Tibial nerve (tissue), 4 donors: ENCODE measurements at regions not wholly inside any gene's neighbourhood (a gene's known extent, or its start where the extent isn't known, plus 50 kb on each side); places are given as distances from the start of the nearest gene placed in this dataset.
"Not testable (repeated sequence)": the region's sequence is repeated elsewhere in the genome, so short reads cannot be mapped to it uniquely, and the experiment has no call there.

Experiments used
- DNase-seq, 2 donors: peaks; one replicate each; pipeline ENCODE4 v3.0.0-alpha.2; 2019; ENCODE audit warnings: low spot score in 2 of 2
- H3K27ac ChIP-seq, 4 donors: fragments of 200-600 bp; sonication (generic) in 3 of 4; one replicate each; pipeline ENCODE4 v1.5.1; 2017 to 2019; ENCODE audit warnings: mild to moderate bottlenecking in 1 of 4
- H3K27me3 ChIP-seq, 2 donors: fragments of 200-600 bp; sonication (generic) in 1 of 2; one replicate each; pipeline versions ENCODE4 v1.5.1 to v1.6.0; 2017 to 2019
- H3K36me3 ChIP-seq, 3 donors: fragments of 200-600 bp; sonication (generic); one replicate each; pipeline ENCODE4 v1.5.1; 2018 to 2019
- H3K4me1 ChIP-seq, 4 donors: fragments of 200-600 bp; sonication (generic) in 3 of 4; one replicate each; pipeline ENCODE4 v1.5.1; 2017 to 2019
- H3K4me3 ChIP-seq, 4 donors: fragments of 200-600 bp; sonication (generic) in 3 of 4; one replicate each; pipeline ENCODE4 v1.5.1; 2017 to 2019; ENCODE audit warnings: mild to moderate bottlenecking in 1 of 4, moderate library complexity in 1 of 4
- H3K9me3 ChIP-seq, 4 donors: fragments of 200-600 bp; sonication (generic) in 3 of 4; one replicate each; pipeline ENCODE4 v1.5.1; 2017 to 2019
- CTCF ChIP-seq, 5 experiments: fragments of 200-600 bp in 3 of 5; fragments of 450-650 bp in 2 of 5; sonication (generic) in 3 of 5; IDR thresholded peaks; one replicate each; pipeline ENCODE4 v1.5.1; 2016 to 2019; ENCODE audit warnings: antibody characterized with exemption in 5 of 5, mild to moderate bottlenecking in 3 of 5, moderate library complexity in 2 of 5
- EP300 ChIP-seq, 2 donors: sonication (generic); formaldehyde crosslinking; IDR thresholded peaks; one replicate each; pipeline ENCODE4 v1.6.1; 2017; ENCODE audit warnings: antibody characterized with exemption in 2 of 2, mild to moderate bottlenecking in 1 of 2
- POLR2A ChIP-seq, 2 donors: fragments of 450-650 bp; IDR thresholded peaks; one replicate each; pipeline ENCODE4 v1.6.1; 2017; ENCODE audit warnings: antibody characterized with exemption in 2 of 2, mild to moderate bottlenecking in 2 of 2, moderate library complexity in 2 of 2
- WGBS, 2 donors: methylation state at CpG; one replicate each; pipeline ENCODE4 v1.1.5; 2018; 5-methylcytosine and 5-hydroxymethylcytosine counted together

- TF ChIP-seq CTCF (IDR thresholded peaks at IDR 0.05) (no peak), EP300 (IDR thresholded peaks at IDR 0.05) (no peak), POLR2A (IDR thresholded peaks at IDR 0.05) (no peak)
- peaks cover 0 to 27% (median 0%) of the 10 kb centered on the region in 4 donors for H3K9me3 ChIP-seq
- no peaks in the 10 kb centered on the region for H3K27me3 ChIP-seq
- H3K27ac ChIP-seq = no peak overlapping the region
- 83% methylated on average over 4 of the region's 4 CpGs for WGBS, 2 donors
- no peaks in the 10 kb centered on the region for H3K4me1 ChIP-seq
- H3K4me3 ChIP-seq = no peak overlapping the region
- no peaks in the 10 kb centered on the region for H3K36me3 ChIP-seq
- no peak for DNase-seq
These were observed 385.3 kb downstream of the PRELID2 start for GRCh38 chr5:145449794-145450193.

DNA sequence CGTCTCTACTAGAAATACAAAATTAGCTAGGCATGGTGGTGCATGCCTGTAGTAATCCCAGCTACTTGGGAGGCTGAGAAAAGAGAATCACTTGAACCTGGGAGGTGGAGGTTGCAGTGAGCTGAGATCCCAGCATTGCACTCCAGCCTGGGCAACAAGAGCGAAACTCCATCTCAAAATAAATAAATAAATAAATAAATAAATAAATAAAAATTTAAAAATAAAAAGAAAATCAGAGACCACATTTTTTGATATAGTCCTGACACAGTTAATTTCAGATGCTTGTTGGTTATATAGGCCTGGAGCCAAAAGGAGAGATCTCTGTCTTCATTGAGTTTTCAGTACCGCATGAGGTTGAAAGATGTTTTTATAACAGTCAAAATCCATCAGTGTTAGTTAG lies 388.3 kb downstream of the PRELID2 start:
- H3K27me3 ChIP-seq, H3K4me3 ChIP-seq, DNase-seq, H3K4me1 ChIP-seq, H3K36me3 ChIP-seq, H3K27ac ChIP-seq: not testable (repeated sequence)
- 81 to 88% methylated on average over 3 of the region's 3 CpGs for WGBS, 2 donors
- H3K9me3 ChIP-seq = peaks cover 0 to 25% (median 0%) of the 10 kb centered on the region in 4 donors

- DNase-seq = no peak
- Histone ChIP-seq H3K27ac (no peak overlapping the region), H3K4me3 (no peak overlapping the region), H3K27me3 (no peaks in the 10 kb centered on the region), H3K36me3 (no peaks in the 10 kb centered on the region), H3K9me3 (peaks cover 0 to 25% (median 0%) of the 10 kb centered on the region in 4 donors), H3K4me1 (no peaks in the 10 kb centered on the region)
- 90 to 94% methylated on average over 5 of the region's 5 CpGs for WGBS, 2 donors
- no peak for TF ChIP-seq POLR2A (IDR thresholded peaks at IDR 0.05)
- no peak for TF ChIP-seq EP300 (IDR thresholded peaks at IDR 0.05)
- no peak for TF ChIP-seq CTCF (IDR thresholded peaks at IDR 0.05)
These were observed 388.7 kb downstream of the PRELID2 start for GRCh38 chr5:145446412-145446811.

GRCh38 chr5:145445027-145445426 lies 390.1 kb downstream of the PRELID2 start:
- Histone ChIP-seq H3K36me3 (no peaks in the 10 kb centered on the region), H3K27me3 (no peaks in the 10 kb centered on the region), H3K9me3 (peaks cover 0 to 24% (median 0%) of the 10 kb centered on the region in 4 donors), H3K4me3 (no peak overlapping the region), H3K4me1 (no peaks in the 10 kb centered on the region), H3K27ac (no peak overlapping the region)
- WGBS, 2 donors = 48 to 62% methylated on average over 2 of the region's 2 CpGs
- no peak for DNase-seq
- no peak for TF ChIP-seq EP300 (IDR thresholded peaks at IDR 0.05)
- TF ChIP-seq CTCF (IDR thresholded peaks at IDR 0.05) = no peak

- H3K9me3 ChIP-seq = peaks cover 0 to 15% (median 0%) of the 10 kb centered on the region in 4 donors
- TF ChIP-seq EP300 (IDR thresholded peaks at IDR 0.05) = no peak
- no peak for TF ChIP-seq POLR2A (IDR thresholded peaks at IDR 0.05)
- no peak overlapping the region for H3K4me3 ChIP-seq
- H3K27ac ChIP-seq = no peak overlapping the region
- H3K36me3 ChIP-seq = peaks cover 0 to under 1% (median 0%) of the 10 kb centered on the region in 3 donors
- H3K27me3 ChIP-seq = no peaks in the 10 kb centered on the region
- H3K4me1 ChIP-seq = no peaks in the 10 kb centered on the region
- WGBS, 2 donors = 82 to 84% methylated on average over 4 of the region's 4 CpGs
- DNase-seq = no peak
These were observed 391.2 kb downstream of the PRELID2 start for GRCh38 chr5:145443964-145444363.

GRCh38 chr5:145443366-145443765 lies 391.8 kb downstream of the PRELID2 start:
- TF ChIP-seq EP300 (IDR thresholded peaks at IDR 0.05) (no peak), POLR2A (IDR thresholded peaks at IDR 0.05) (no peak), CTCF (IDR thresholded peaks at IDR 0.05) (no peak)
- no peaks in the 10 kb centered on the region for H3K4me1 ChIP-seq
- peaks cover 0 to 13% (median 0%) of the 10 kb centered on the region in 4 donors for H3K9me3 ChIP-seq
- peaks cover 0 to 4% (median 0%) of the 10 kb centered on the region in 3 donors for H3K36me3 ChIP-seq
- DNase-seq = no peak
- H3K27me3 ChIP-seq = no peaks in the 10 kb centered on the region
- 53 to 59% methylated on average over 2 of the region's 2 CpGs for WGBS, 2 donors
- no peak overlapping the region for H3K4me3 ChIP-seq
- no peak overlapping the region for H3K27ac ChIP-seq

DNA sequence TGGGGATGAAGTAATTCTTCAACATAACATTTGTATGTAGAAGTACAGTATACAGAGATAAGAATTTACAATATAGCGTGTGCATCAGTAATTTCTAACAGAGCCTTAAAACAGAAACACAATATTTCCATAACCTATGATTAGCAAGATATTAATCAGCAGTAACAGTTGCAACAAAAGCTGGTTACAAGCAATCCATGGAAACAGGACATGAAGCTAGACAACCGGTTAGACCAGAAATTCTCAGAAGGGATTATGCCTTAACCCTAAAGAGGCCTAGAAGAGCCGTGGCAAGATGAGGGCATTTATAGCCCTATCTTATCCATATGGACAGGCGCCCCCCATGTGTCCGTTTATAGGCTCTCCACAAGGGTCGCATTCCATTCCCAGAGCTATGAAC lies 392.5 kb downstream of the PRELID2 start:
- H3K4me1 ChIP-seq, DNase-seq, H3K27me3 ChIP-seq, H3K4me3 ChIP-seq, H3K27ac ChIP-seq, H3K36me3 ChIP-seq: not testable (repeated sequence)
- WGBS, 2 donors = 46 to 60% methylated on average over 6 of the region's 6 CpGs
- H3K9me3 ChIP-seq = peaks cover 0 to 14% (median 0%) of the 10 kb centered on the region in 4 donors
